IMR-90 (cell line): ENCODE measurements at regions not wholly inside any gene's neighbourhood (a gene's known extent, or its start where the extent isn't known, plus 50 kb on each side); places are given as distances from the start of the nearest gene placed in this dataset.
"Not testable (repeated sequence)": the region's sequence is repeated elsewhere in the genome, so short reads cannot be mapped to it uniquely, and the experiment has no call there.

Experiments used
- ATAC-seq: fragments of 200-7000 bp; cut with Tn5 transposase; 2 replicates; pipeline ENCODE4 v1.9.1; 2020; ENCODE audit warnings: low read depth, mild to moderate bottlenecking, moderate library complexity
- BruUV-seq: library from RNA; stranded (reverse); fragments of 400-500 nt; replicated peaks from 2 replicates; lab custom pipeline; 2021; lab: Mats Ljungman, UMichigan
- CTCF ChIA-PET: fragments of 300-600 bp; formaldehyde crosslinking; extraction: SDS; loops from one replicate; lab custom pipeline; 2021; ENCODE audit warnings: antibody characterized with exemption; lab: Yijun Ruan, JAX
- POLR2A ChIA-PET: fragments of 300-600 bp; sonication (Branson Sonifier 250); formaldehyde crosslinking; loops from one replicate; lab custom pipeline; 2022; ENCODE audit warnings: antibody characterized with exemption; ENCODE audit not compliant: unreplicated experiment; lab: Charles Lee
- DNase-seq: peaks from one replicate; pipeline ENCODE4 v3.0.0; 2013
- H2AFZ ChIP-seq: replicated peaks from 2 replicates; pipeline ENCODE3; 2013; ENCODE audit warnings: low read length, mild to moderate bottlenecking; ENCODE audit not compliant: poor library complexity
- H2AK5ac ChIP-seq: 2 replicates; pipeline ENCODE4 v1.6.1; 2013; ENCODE audit warnings: low read depth, low read length, inconsistent platforms
- H2AK9ac ChIP-seq: replicated peaks from 2 replicates; pipeline ENCODE3; 2013; ENCODE audit warnings: mild to moderate bottlenecking, low read depth, low read length, moderate library complexity; ENCODE audit not compliant: poor library complexity
- H2BK120ac ChIP-seq: 2 replicates; pipeline ENCODE4 v1.6.1; 2013; ENCODE audit warnings: low read depth, low read length, inconsistent platforms
- H2BK15ac ChIP-seq: 3 replicates; pipeline ENCODE4 v1.6.1; 2013; ENCODE audit warnings: low read depth, low read length, inconsistent platforms
- H2BK20ac ChIP-seq: 2 replicates; pipeline ENCODE4 v1.6.1; 2013; ENCODE audit warnings: low read depth, mild to moderate bottlenecking, inconsistent platforms, low read length, moderate library complexity
- H2BK5ac ChIP-seq: 2 replicates; pipeline ENCODE4 v1.6.1; 2013; ENCODE audit warnings: mild to moderate bottlenecking, low read depth, low read length, inconsistent platforms; ENCODE audit not compliant: poor library complexity, severe bottlenecking
- H3K14ac ChIP-seq: replicated peaks from 2 replicates; pipeline ENCODE4 v1.6.1; 2013; ENCODE audit warnings: low read depth, low read length, inconsistent platforms
- H3K18ac ChIP-seq: 2 replicates; pipeline ENCODE4 v1.6.1; 2013; ENCODE audit warnings: low read depth, low read length, control low read depth
- H3K23ac ChIP-seq: 2 replicates; pipeline ENCODE4 v1.6.1; 2013; ENCODE audit warnings: low read depth, low read length, inconsistent platforms
- H3K27ac ChIP-seq: 2 replicates; pipeline ENCODE4 v1.5.1; 2013; ENCODE audit warnings: mild to moderate bottlenecking, control low read depth, low read length; ENCODE audit not compliant: insufficient read depth
- H3K27me3 ChIP-seq: 2 replicates; pipeline ENCODE4 v1.6.1; 2013; ENCODE audit warnings: low read length; ENCODE audit not compliant: control insufficient read depth, insufficient read depth
- H3K36me3 ChIP-seq: 2 replicates; pipeline ENCODE4 v1.6.1; 2013; ENCODE audit warnings: low read length, mixed read lengths; ENCODE audit not compliant: control insufficient read depth, insufficient read depth
- H3K4ac ChIP-seq: 2 replicates; pipeline ENCODE4 v1.6.1; 2013; ENCODE audit warnings: low read depth, low read length, inconsistent platforms
- H3K4me1 ChIP-seq: 2 replicates; pipeline ENCODE4 v1.6.1; 2013; ENCODE audit warnings: low read length, mixed read lengths; ENCODE audit not compliant: control insufficient read depth, insufficient read depth
- H3K4me2 ChIP-seq: 2 replicates; pipeline ENCODE4 v1.6.1; 2013; ENCODE audit warnings: low read depth, mild to moderate bottlenecking, control low read depth, low read length, moderate library complexity
- H3K4me3 ChIP-seq: 2 replicates; pipeline ENCODE4 v1.5.1; 2013; ENCODE audit warnings: low read depth, mild to moderate bottlenecking, control low read depth, low read length, moderate library complexity; ENCODE audit not compliant: insufficient read depth
- H3K56ac ChIP-seq: 2 replicates; pipeline ENCODE4 v1.6.1; 2013; ENCODE audit warnings: low read length, inconsistent platforms; ENCODE audit not compliant: insufficient read depth; ENCODE audit errors: extremely low read depth
- H3K79me1 ChIP-seq, 2 experiments: 2 replicates each; pipeline ENCODE4 v1.6.1; 2013; ENCODE audit warnings: low read length in 2 of 2, inconsistent platforms in 1 of 2, low read depth in 1 of 2
- H3K9ac ChIP-seq: 2 replicates; pipeline ENCODE4 v1.6.1; 2013; ENCODE audit warnings: low read depth, low read length, control low read depth
- H3K9me1 ChIP-seq: 2 replicates; pipeline ENCODE4 v1.6.1; 2013; ENCODE audit warnings: low read length, inconsistent platforms; ENCODE audit not compliant: insufficient read depth
- H3K9me3 ChIP-seq: 2 replicates; pipeline ENCODE4 v1.6.1; 2013; ENCODE audit warnings: low read length; ENCODE audit not compliant: control insufficient read depth, insufficient read depth
- H4K20me1 ChIP-seq: 2 replicates; pipeline ENCODE4 v1.6.1; 2013; ENCODE audit warnings: low read length, inconsistent platforms; ENCODE audit not compliant: insufficient read depth
- H4K5ac ChIP-seq: 2 replicates; pipeline ENCODE4 v1.6.1; 2013; ENCODE audit warnings: mild to moderate bottlenecking, low read depth, low read length, control low read depth
- H4K8ac ChIP-seq, 2 experiments: 2 replicates each; pipeline ENCODE4 v1.6.1; 2013; ENCODE audit warnings: low read depth in 2 of 2, low read length in 2 of 2, control low read depth in 1 of 2, inconsistent platforms in 1 of 2
- H4K91ac ChIP-seq: 2 replicates; pipeline ENCODE4 v1.6.1; 2013; ENCODE audit warnings: low read depth, low read length, inconsistent platforms; ENCODE audit not compliant: insufficient read depth
- MAFK ChIP-seq: IDR thresholded peaks from 2 replicates; pipeline ENCODE4 v1.6.1; 2012; ENCODE audit warnings: low read depth, low read length, improper control_type of control experiment
- WGBS, 2 experiments: methylation state at CpG; one replicate each; pipeline versions ENCODE4 v1.1.5 to v1.1.7; 2013; ENCODE audit warnings: missing lambda C conversion rate in 2 of 2; ENCODE audit not compliant: insufficient read length in 1 of 2; ENCODE audit errors: extremely low coverage in 2 of 2; 5-methylcytosine and 5-hydroxymethylcytosine counted together
- dilution Hi-C: fragments of 300-500 bp; cut with HindIII; formaldehyde crosslinking; loops from one replicate; pipeline ENCODE4 v1.14.3; 2018; ENCODE audit warnings: low sequenced_read_pairs; ENCODE audit not compliant: unreplicated experiment
- in situ Hi-C: fragments of 300-500 bp; cut with MboI; formaldehyde crosslinking; loops from 3 replicates; pipeline ENCODE4 v1.14.3; 2019; ENCODE audit warnings: low sequenced_read_pairs, inconsistent platforms, mixed read lengths
- intact Hi-C: fragments of 100-400 bp; cut with micrococcal nuclease; formaldehyde crosslinking; loops from 2 replicates; pipeline ENCODE4 v1.10.0; 2022

DNA sequence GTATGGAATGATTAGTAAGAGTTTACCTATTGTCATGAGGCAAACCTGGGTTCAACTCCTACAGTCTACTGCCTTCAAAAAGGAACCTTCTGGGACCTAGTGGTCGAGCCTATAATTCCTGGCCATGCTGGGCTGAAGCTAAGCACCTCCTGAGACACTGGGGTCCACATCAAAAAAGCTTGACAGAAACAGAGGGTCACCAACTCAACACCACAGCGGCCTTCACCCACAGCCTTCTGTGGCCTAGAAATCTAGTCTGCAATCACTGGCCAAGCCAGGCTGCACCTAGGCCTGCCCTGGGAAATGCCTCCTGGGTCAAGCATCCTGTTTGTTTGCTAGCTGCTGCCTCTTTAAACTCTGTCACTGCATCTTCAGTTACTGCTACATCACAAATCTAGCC is 153.9 kb upstream of the C11orf58 start:
- no peaks in the 10 kb centered on the region for H3K9me3 ChIP-seq
- no peaks in the 10 kb centered on the region for H3K9me1 ChIP-seq
- no peak overlapping the region for H3K4me3 ChIP-seq
- H2BK120ac ChIP-seq = no peak overlapping the region
- no peak overlapping the region for H2BK5ac ChIP-seq
- no peaks in the 10 kb centered on the region for H3K36me3 ChIP-seq
- ChIA-PET POLR2A (no interaction called here), CTCF (no interaction called here)
- H2BK15ac ChIP-seq = no peak overlapping the region
- dilution Hi-C loops = no loop called here
- no peak overlapping the region for H2AFZ ChIP-seq
- H3K23ac ChIP-seq = no peak overlapping the region
- no peak overlapping the region for H3K9ac ChIP-seq
- H3K79me1 ChIP-seq = peaks cover 0 to 23% of the 10 kb centered on the region in 2 experiments; a peak in 3 of 4 replicates
- no peak overlapping the region for H4K91ac ChIP-seq
- no peaks in the 10 kb centered on the region for H3K27me3 ChIP-seq
- H3K14ac ChIP-seq = no peak overlapping the region
- no peak overlapping the region for H3K4ac ChIP-seq
- peaks cover 5% of the 10 kb centered on the region; the same call in 1 of the 2 replicates for H4K20me1 ChIP-seq
- DNase-seq = no peak
- WGBS, 2 experiments = 100% methylated on average over 1 of the region's 2 CpGs; no CpG with 5 or more reads in 1 of the 2 experiments
- no peaks in the 10 kb centered on the region for H3K4me1 ChIP-seq
- intact Hi-C loops = no loop called here
- in situ Hi-C loops = no loop called here
- H3K56ac ChIP-seq = no peak overlapping the region
- H2AK9ac ChIP-seq = no peak overlapping the region
- H4K5ac ChIP-seq = no peak overlapping the region
- H3K18ac ChIP-seq = no peak overlapping the region
- no peak overlapping the region for H2AK5ac ChIP-seq
- no peak overlapping the region for H2BK20ac ChIP-seq
- H3K4me2 ChIP-seq = no peak overlapping the region
- ATAC-seq = no peak
- H4K8ac ChIP-seq = no peak overlapping the region
- BruUV-seq = no TSS peak
- no peak overlapping the region for H3K27ac ChIP-seq
- no peak for TF ChIP-seq MAFK

DNA sequence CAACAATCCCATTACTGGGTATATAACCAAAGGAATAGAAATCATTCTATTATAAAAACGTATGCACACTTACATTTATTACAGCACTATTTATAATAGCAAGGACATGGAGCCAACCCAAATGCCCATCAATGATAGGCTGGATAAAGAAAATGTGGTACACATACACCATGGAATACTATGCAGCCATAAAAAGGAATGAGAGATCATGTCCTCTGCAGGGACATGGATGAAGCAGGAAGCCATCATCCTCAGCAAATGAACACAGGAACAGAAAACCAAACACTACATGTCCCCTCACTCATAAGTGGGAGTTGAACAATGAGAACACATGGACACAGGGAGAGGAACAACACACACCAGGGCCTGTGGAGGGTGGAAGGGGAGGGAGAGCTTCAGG is 157.4 kb upstream of the C11orf58 start:
- CTCF ChIA-PET = not testable (repeated sequence)

More for the DNA sequence above, 157.4 kb upstream of the C11orf58 start:
- H3K9ac ChIP-seq, H2BK20ac ChIP-seq, H3K4me3 ChIP-seq, H4K91ac ChIP-seq, H3K4me1 ChIP-seq, H3K27me3 ChIP-seq, H2AK9ac ChIP-seq, DNase-seq, H2BK5ac ChIP-seq, H3K9me3 ChIP-seq, H2BK120ac ChIP-seq, BruUV-seq, H2AK5ac ChIP-seq, H3K4ac ChIP-seq, H3K9me1 ChIP-seq, H4K5ac ChIP-seq, H3K23ac ChIP-seq, H3K56ac ChIP-seq, H3K4me2 ChIP-seq, H3K18ac ChIP-seq, H2BK15ac ChIP-seq, ATAC-seq, H3K27ac ChIP-seq, H3K14ac ChIP-seq, intact Hi-C loops, dilution Hi-C loops, H3K36me3 ChIP-seq, in situ Hi-C loops, H2AFZ ChIP-seq, H4K8ac ChIP-seq, POLR2A ChIA-PET, H4K20me1 ChIP-seq: not testable (repeated sequence)
- H3K79me1 ChIP-seq = peaks cover 0 to 11% of the 10 kb centered on the region in 2 experiments; a peak in 2 of 4 replicates
- WGBS, 2 experiments = no CpG with 5 or more reads among the region's 1 CpG
